Adrenal gland (tissue), 9 donors: ENCODE measurements at regions not wholly inside any gene's neighbourhood (a gene's known extent, or its start where the extent isn't known, plus 50 kb on each side); places are given as distances from the start of the nearest gene placed in this dataset.

Source experiments
- DNase-seq, 7 donors: peaks; one replicate each; pipeline ENCODE4 v3.0.0-alpha.2; 2019 to 2020
- H3K27ac ChIP-seq, 5 donors: fragments of 200-600 bp; sonication (generic) in 4 of 5; 1 replicate in 3 of 5; 2 replicates in 2 of 5; pipeline versions ENCODE4 v1.5.1 to v1.8.0; 2016 to 2020; ENCODE audit warnings: mild to moderate bottlenecking in 1 of 5
- H3K27me3 ChIP-seq: fragments of 200-600 bp; 2 replicates; pipeline ENCODE4 v1.8.0; 2021
- H3K36me3 ChIP-seq, 2 donors: fragments of 200-600 bp; replicated peaks in 1 of 2; 1 replicate in 1 of 2; 2 replicates in 1 of 2; pipeline versions ENCODE4 v1.5.1 to v1.8.0; 2018 to 2022
- H3K4me1 ChIP-seq, 2 donors: fragments of 200-600 bp; replicated peaks in 1 of 2; 1 replicate in 1 of 2; 2 replicates in 1 of 2; pipeline versions ENCODE4 v1.5.1 to v1.8.0; 2018 to 2021
- H3K4me3 ChIP-seq, 4 donors: fragments of 200-600 bp; sonication (generic) in 3 of 4; one replicate each; pipeline ENCODE4 v1.5.1; 2016 to 2018
- H3K9me3 ChIP-seq, 3 donors: fragments of 200-600 bp; sonication (generic) in 1 of 3; replicated peaks in 1 of 3; 1 replicate in 2 of 3; 2 replicates in 1 of 3; pipeline versions ENCODE4 v1.5.1 to v1.8.0; 2016 to 2021
- POLR2A ChIP-seq, 2 donors: fragments of 450-650 bp; IDR thresholded peaks; one replicate each; pipeline ENCODE4 v1.6.1; 2017; ENCODE audit warnings: antibody characterized with exemption in 2 of 2, mild to moderate bottlenecking in 2 of 2, moderate library complexity in 1 of 2
- WGBS, 4 donors: extraction: QIAGEN DNeasy Blood & Tissue Kit in 2 of 4; methylation state at CpG; one replicate each; pipeline versions ENCODE4 v1.1.5 to v1.1.7; 2013 to 2017; 5-methylcytosine and 5-hydroxymethylcytosine counted together
- intact Hi-C, 2 donors: fragments of 100-400 bp; cut with DNase I; formaldehyde crosslinking; loops; one replicate each; pipeline versions ENCODE4 v1.14.1 to v1.15.0; 2022 to 2023
- TF ChIP-seq, protein P1 (sequence below), 6 experiments: fragments of 450-650 bp in 4 of 6; fragments of 200-600 bp in 2 of 6; sonication (generic) in 1 of 6; IDR thresholded peaks; 1 replicate in 5 of 6; 2 replicates in 1 of 6; pipeline versions ENCODE4 v1.5.1 to v1.8.0; 2016 to 2021; ENCODE audit warnings: antibody characterized with exemption in 6 of 6, mild to moderate bottlenecking in 2 of 6, moderate library complexity in 1 of 6
- donor health status: healthy with polysubstance abuse.
- donor health status: Bipolar disorder and iron deficiency.
- donor health status: DM: yes; HTN: yes; CAD: no.
- donor health status: DM: no; HTN: no; CAD: no.
- donor health status: DM: no; HTN: no; CAD: no.

DNA sequence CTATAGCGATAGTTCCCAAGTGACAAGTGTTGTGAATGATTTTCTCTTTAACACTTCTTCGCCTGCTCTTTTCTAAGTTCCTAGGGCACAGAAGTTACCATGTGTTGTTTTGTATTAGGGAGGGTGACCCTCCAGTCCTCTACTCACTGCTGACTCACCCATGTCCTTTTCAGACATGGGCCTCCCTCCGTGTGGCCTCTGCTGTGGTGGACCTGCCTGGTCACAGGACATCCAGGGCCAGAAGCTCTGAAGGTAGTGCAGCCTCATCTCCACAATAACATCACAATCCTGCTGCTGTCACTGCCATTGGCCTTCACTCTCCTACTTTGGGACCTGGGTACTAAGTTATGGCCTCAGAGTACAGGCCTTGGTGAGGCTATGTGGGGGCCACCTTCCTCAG lies 87.1 kb upstream of the TNFAIP3 start:
- intact Hi-C loops, result no loop called here
- no peaks in the 10 kb centered on the region for H3K4me1 ChIP-seq
- 87 to 94% (median 90%) methylated on average over 3 of the region's 3 CpGs for WGBS, 4 donors

DNA sequence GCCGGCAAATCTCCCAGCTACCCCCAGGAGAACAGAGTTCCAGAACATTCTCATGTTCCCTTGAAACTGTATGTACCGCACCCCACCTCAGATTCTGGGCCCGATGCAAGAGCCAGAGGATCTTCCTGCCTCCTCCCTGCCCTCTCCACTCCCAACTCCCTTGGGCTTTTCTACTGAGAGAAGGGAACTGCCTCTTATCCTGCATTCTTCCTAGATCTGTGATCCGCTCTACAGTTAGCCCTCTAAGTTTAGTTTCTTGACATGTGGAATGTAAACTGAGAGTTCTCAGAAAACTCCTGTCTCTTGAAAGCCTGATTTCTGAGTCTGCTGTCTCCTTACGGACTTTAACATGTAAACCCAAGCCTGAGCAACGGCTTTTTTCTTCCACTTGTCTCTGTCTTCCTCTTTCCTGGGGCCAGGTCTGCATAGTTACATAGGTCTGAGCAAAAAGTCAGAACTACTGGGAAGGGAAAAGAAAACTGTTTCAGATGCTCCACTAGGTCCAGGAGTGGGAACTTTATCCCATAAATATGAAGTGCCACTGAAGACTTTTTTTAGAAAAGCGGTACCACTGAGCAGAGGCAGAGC lies 86.5 kb upstream of the TNFAIP3 start:
- WGBS, 4 donors, result 62 to 85% (median 79%) methylated on average over 7 of the region's 7 CpGs
- H3K9me3 ChIP-seq, result peaks cover 0 to 1% (median 0%) of the 10 kb centered on the region in 3 donors
- H3K4me3 ChIP-seq, result no peak overlapping the region
- no peaks in the 10 kb centered on the region for H3K27me3 ChIP-seq
- TF ChIP-seq POLR2A (IDR thresholded peaks at IDR 0.05), result no peak
- TF ChIP-seq, protein P1, sequence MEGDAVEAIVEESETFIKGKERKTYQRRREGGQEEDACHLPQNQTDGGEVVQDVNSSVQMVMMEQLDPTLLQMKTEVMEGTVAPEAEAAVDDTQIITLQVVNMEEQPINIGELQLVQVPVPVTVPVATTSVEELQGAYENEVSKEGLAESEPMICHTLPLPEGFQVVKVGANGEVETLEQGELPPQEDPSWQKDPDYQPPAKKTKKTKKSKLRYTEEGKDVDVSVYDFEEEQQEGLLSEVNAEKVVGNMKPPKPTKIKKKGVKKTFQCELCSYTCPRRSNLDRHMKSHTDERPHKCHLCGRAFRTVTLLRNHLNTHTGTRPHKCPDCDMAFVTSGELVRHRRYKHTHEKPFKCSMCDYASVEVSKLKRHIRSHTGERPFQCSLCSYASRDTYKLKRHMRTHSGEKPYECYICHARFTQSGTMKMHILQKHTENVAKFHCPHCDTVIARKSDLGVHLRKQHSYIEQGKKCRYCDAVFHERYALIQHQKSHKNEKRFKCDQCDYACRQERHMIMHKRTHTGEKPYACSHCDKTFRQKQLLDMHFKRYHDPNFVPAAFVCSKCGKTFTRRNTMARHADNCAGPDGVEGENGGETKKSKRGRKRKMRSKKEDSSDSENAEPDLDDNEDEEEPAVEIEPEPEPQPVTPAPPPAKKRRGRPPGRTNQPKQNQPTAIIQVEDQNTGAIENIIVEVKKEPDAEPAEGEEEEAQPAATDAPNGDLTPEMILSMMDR (IDR thresholded peaks at IDR 0.05), result no peak
- no peaks in the 10 kb centered on the region for H3K36me3 ChIP-seq
- intact Hi-C loops, result no loop called here
- DNase-seq, result no peak
- H3K27ac ChIP-seq, result no peak overlapping the region
- H3K4me1 ChIP-seq, result no peaks in the 10 kb centered on the region

More for the DNA sequence above, 87.1 kb upstream of the TNFAIP3 start:
- Histone ChIP-seq H3K36me3 (no peaks in the 10 kb centered on the region), H3K27ac (no peak overlapping the region), H3K27me3 (no peaks in the 10 kb centered on the region), H3K9me3 (no peaks in the 10 kb centered on the region), H3K4me3 (no peak overlapping the region)
- DNase-seq, result no peak
- TF ChIP-seq, protein P1 (IDR thresholded peaks at IDR 0.05), result no peak

DNA sequence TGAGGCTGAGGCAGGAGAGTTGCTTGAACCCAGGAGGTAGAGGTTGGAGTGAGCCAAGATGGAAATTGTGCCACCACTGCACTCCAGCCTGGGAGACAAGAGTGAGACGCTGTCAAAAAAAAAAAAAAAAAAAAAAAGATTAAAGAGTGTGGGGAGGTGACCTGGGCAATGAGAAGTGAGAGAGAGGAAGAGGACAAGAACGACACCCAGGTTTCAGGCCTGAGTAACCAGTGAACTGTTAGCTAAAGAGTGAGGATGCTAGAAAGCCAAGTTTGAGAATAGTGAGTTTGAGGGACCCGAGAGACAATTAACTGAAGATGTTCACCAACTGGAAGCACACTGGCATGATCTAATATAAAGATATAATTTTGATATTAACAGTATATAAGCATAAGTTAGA lies 85.4 kb upstream of the TNFAIP3 start:
- intact Hi-C loops, result no loop called here
- 92 to 95% (median 93%) methylated on average over 3 of the region's 3 CpGs for WGBS, 4 donors
- no peak overlapping the region for H3K4me3 ChIP-seq
- H3K4me1 ChIP-seq, result no peaks in the 10 kb centered on the region
- H3K9me3 ChIP-seq, result peaks cover 0 to 5% (median 0%) of the 10 kb centered on the region in 3 donors
- no peaks in the 10 kb centered on the region for H3K36me3 ChIP-seq
- TF ChIP-seq, protein P1 (IDR thresholded peaks at IDR 0.05), result no peak
- TF ChIP-seq POLR2A (IDR thresholded peaks at IDR 0.05), result no peak
- no peak for DNase-seq
- no peaks in the 10 kb centered on the region for H3K27me3 ChIP-seq
- no peak overlapping the region for H3K27ac ChIP-seq

DNA sequence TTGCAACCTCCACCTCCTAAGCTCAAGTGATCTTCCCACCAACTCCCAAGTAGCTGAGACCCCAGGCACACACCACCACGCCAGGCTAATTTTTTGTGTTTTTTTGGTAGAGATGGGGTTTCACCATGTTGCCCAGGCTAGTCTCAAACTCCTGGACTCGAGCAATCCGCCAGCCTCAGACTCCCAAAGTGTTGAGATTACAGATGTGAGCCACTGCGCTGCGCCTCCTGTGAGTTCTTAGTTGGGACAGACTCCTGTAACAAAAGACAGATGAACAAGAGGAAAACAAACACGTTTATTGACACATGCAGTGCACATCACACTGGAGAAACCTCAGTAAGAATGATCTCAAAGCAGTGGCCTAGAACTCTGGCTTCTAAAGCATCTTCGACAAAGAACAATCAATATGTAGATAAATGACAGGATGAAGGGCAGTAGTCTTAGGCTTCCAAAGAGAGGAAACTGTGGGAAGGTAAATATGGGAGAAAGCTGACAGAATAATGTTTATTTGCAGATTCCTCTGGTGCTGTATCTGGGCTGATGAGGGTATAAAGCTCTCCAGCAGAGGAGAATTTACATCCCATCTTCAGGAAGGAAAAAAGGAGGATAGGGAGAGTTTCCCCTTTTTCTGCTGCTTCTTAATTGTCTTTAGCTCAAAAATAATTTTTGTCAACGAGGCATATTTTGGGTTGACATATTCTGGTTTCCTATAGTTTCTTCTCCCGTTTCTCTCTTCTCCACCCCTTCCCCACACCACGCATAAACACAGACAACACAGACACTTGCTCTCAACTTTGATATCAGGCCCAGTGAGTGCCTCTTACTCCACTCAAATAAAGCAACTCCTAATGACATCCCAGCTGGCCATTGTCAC lies 84.7 kb upstream of the TNFAIP3 start:
- no peaks in the 10 kb centered on the region for H3K36me3 ChIP-seq
- H3K9me3 ChIP-seq, result peaks cover 0 to 5% (median 0%) of the 10 kb centered on the region in 3 donors
- H3K4me1 ChIP-seq, result no peaks in the 10 kb centered on the region
- WGBS, 4 donors, result 90 to 93% (median 91%) methylated on average over 10 of the region's 10 CpGs
- H3K4me3 ChIP-seq, result no peak overlapping the region
- intact Hi-C loops, result no loop called here
- DNase-seq, result no peak
- H3K27ac ChIP-seq, result no peak overlapping the region
- TF ChIP-seq POLR2A (IDR thresholded peaks at IDR 0.05), result no peak
- TF ChIP-seq, protein P1 (IDR thresholded peaks at IDR 0.05), result no peak
- no peaks in the 10 kb centered on the region for H3K27me3 ChIP-seq
